Upper lobe of left lung (tissue), 6 donors: ENCODE measurements at regions not wholly inside any gene's neighbourhood (a gene's known extent, or its start where the extent isn't known, plus 50 kb on each side); places are given as distances from the start of the nearest gene placed in this dataset.

Experiments used
- ATAC-seq, 2 donors: fragments of 200-7000 bp; cut with Tn5 transposase; one replicate each; pipeline ENCODE4 v1.9.1; 2022; ENCODE audit warnings: mild to moderate bottlenecking in 2 of 2, moderate library complexity in 2 of 2; ENCODE audit not compliant: low FRiP score in 2 of 2
- DNase-seq, 2 donors: peaks; one replicate each; pipeline ENCODE4 v3.0.0-alpha.2; 2019 to 2020
- H3K27ac ChIP-seq, 4 donors: fragments of 200-600 bp; sonication (generic); one replicate each; pipeline ENCODE4 v1.5.1; 2016 to 2019
- H3K27me3 ChIP-seq, 4 donors: fragments of 200-600 bp; sonication (generic); one replicate each; pipeline ENCODE4 v1.5.1; 2017 to 2019
- H3K36me3 ChIP-seq, 4 donors: fragments of 200-600 bp; sonication (generic); one replicate each; pipeline ENCODE4 v1.5.1; 2016 to 2019
- H3K4me1 ChIP-seq, 4 donors: fragments of 200-600 bp; sonication (generic); one replicate each; pipeline ENCODE4 v1.5.1; 2018 to 2019
- H3K4me3 ChIP-seq, 4 donors: fragments of 200-600 bp; sonication (generic); one replicate each; pipeline ENCODE4 v1.5.1; 2017 to 2019; ENCODE audit warnings: mild to moderate bottlenecking in 2 of 4, moderate library complexity in 1 of 4
- H3K9me3 ChIP-seq, 4 donors: fragments of 200-600 bp; sonication (generic); one replicate each; pipeline ENCODE4 v1.5.1; 2018 to 2019
- CTCF ChIP-seq, 6 experiments: fragments of 450-650 bp in 4 of 6; fragments of 200-600 bp in 2 of 6; sonication (generic) in 2 of 6; IDR thresholded peaks; one replicate each; pipeline ENCODE4 v1.5.1; 2016 to 2019; ENCODE audit warnings: antibody characterized with exemption in 6 of 6
- EP300 ChIP-seq, 4 donors: sonication (generic); formaldehyde crosslinking; IDR thresholded peaks; one replicate each; pipeline ENCODE4 v1.5.1; 2017; ENCODE audit warnings: antibody characterized with exemption in 4 of 4, control low read depth in 2 of 4
- POLR2A ChIP-seq, 4 donors: fragments of 450-650 bp; IDR thresholded peaks; one replicate each; pipeline ENCODE4 v1.5.1; 2016 to 2017; ENCODE audit warnings: antibody characterized with exemption in 4 of 4, mild to moderate bottlenecking in 2 of 4
- POLR2AphosphoS5 ChIP-seq, 2 donors: sonication (generic); formaldehyde crosslinking; IDR thresholded peaks; one replicate each; pipeline ENCODE4 v1.5.1; 2017; ENCODE audit warnings: antibody characterized with exemption in 2 of 2
- WGBS, 2 donors: methylation state at CpG; one replicate each; pipeline ENCODE4 v1.1.5; 2017 to 2018; 5-methylcytosine and 5-hydroxymethylcytosine counted together
- donor health status: DM: no; HTN: no; CAD: no; lungs with moderate emphysema.
- donor health status: DM: no; HTN: yes; CAD: no; lungs with severe emphysema.

GRCh38 chr14:76595266-76595665 lies 166.0 kb upstream of the VASH1 start:
- 66 to 75% methylated on average over 5 of the region's 5 CpGs for WGBS, 2 donors
- no peak for DNase-seq

GRCh38 chr14:76597387-76597786 lies 163.9 kb upstream of the VASH1 start:
- no peaks in the 10 kb centered on the region for H3K27me3 ChIP-seq
- peaks cover 0 to 3% (median 0%) of the 10 kb centered on the region in 4 donors for H3K9me3 ChIP-seq
- TF ChIP-seq POLR2AphosphoS5 (IDR thresholded peaks at IDR 0.05) (no peak), POLR2A (IDR thresholded peaks at IDR 0.05) (no peak), CTCF (IDR thresholded peaks at IDR 0.05) (no peak)
- H3K4me1 ChIP-seq = no peaks in the 10 kb centered on the region
- H3K4me3 ChIP-seq = no peak overlapping the region
- H3K27ac ChIP-seq = no peak overlapping the region
- DNase-seq (no peak), ATAC-seq (no peak)
- no peaks in the 10 kb centered on the region for H3K36me3 ChIP-seq
- WGBS, 2 donors = 85 to 87% methylated on average over 3 of the region's 3 CpGs

More at GRCh38 chr14:76595266-76595665, 166.0 kb upstream of the VASH1 start:
- peaks cover 0 to 6% (median 0%) of the 10 kb centered on the region in 4 donors for H3K4me1 ChIP-seq
- no peak overlapping the region for H3K27ac ChIP-seq
- no peak overlapping the region for H3K4me3 ChIP-seq
- H3K9me3 ChIP-seq = no peaks in the 10 kb centered on the region
- no peak for ATAC-seq
- H3K27me3 ChIP-seq = no peaks in the 10 kb centered on the region
- no peaks in the 10 kb centered on the region for H3K36me3 ChIP-seq
- TF ChIP-seq POLR2A (IDR thresholded peaks at IDR 0.05) = no peak

- TF ChIP-seq POLR2AphosphoS5 (IDR thresholded peaks at IDR 0.05) (no peak), EP300 (IDR thresholded peaks at IDR 0.05) (no peak), CTCF (IDR thresholded peaks at IDR 0.05) (no peak), POLR2A (IDR thresholded peaks at IDR 0.05) (no peak)
- no peaks in the 10 kb centered on the region for H3K27me3 ChIP-seq
- no peak overlapping the region for H3K4me3 ChIP-seq
- whole genome bisulfite sequencing, 2 donors = 89% methylated on average over 4 of the region's 4 CpGs
- H3K4me1 ChIP-seq = no peaks in the 10 kb centered on the region
- peaks cover 0 to 3% (median 0%) of the 10 kb centered on the region in 4 donors for H3K9me3 ChIP-seq
- H3K27ac ChIP-seq = no peak overlapping the region
- DNase-seq = no peak
- ATAC-seq = no peak
- no peaks in the 10 kb centered on the region for H3K36me3 ChIP-seq
These were observed 162.1 kb upstream of the VASH1 start for GRCh38 chr14:76599141-76599540.

GRCh38 chr14:76599559-76600287 lies 161.5 kb upstream of the VASH1 start:
- Histone ChIP-seq H3K4me3 (no peak overlapping the region), H3K9me3 (peaks cover 0 to 3% (median 0%) of the 10 kb centered on the region in 4 donors), H3K27ac (no peak overlapping the region), H3K27me3 (no peaks in the 10 kb centered on the region), H3K36me3 (no peaks in the 10 kb centered on the region), H3K4me1 (no peaks in the 10 kb centered on the region)
- DNase-seq (no peak), ATAC-seq (no peak)
- TF ChIP-seq POLR2A (IDR thresholded peaks at IDR 0.05) (no peak), EP300 (IDR thresholded peaks at IDR 0.05) (no peak), POLR2AphosphoS5 (IDR thresholded peaks at IDR 0.05) (no peak), CTCF (IDR thresholded peaks at IDR 0.05) (no peak)
- 61 to 78% methylated on average over 13 of the region's 13 CpGs for WGBS, 2 donors

GRCh38 chr14:76603713-76604112 lies 157.6 kb upstream of the VASH1 start:
- 65 to 76% methylated on average over 6 to 7 of the region's 7 CpGs for WGBS, 2 donors
- peaks cover 0 to 3% (median 0%) of the 10 kb centered on the region in 4 donors for H3K9me3 ChIP-seq
- ATAC-seq = peak; percentile 16 to 24

More at GRCh38 chr14:76603713-76604112, 157.6 kb upstream of the VASH1 start:
- H3K4me1 ChIP-seq = no peaks in the 10 kb centered on the region
- TF ChIP-seq POLR2A (IDR thresholded peaks at IDR 0.05) = no peak
- no peak for TF ChIP-seq POLR2AphosphoS5 (IDR thresholded peaks at IDR 0.05)
- TF ChIP-seq CTCF (IDR thresholded peaks at IDR 0.05) = no peak
- TF ChIP-seq EP300 (IDR thresholded peaks at IDR 0.05) = no peak
- no peak overlapping the region for H3K4me3 ChIP-seq
- no peaks in the 10 kb centered on the region for H3K36me3 ChIP-seq
- no peak overlapping the region for H3K27ac ChIP-seq
- H3K27me3 ChIP-seq = no peaks in the 10 kb centered on the region
- no peak for DNase-seq
